GM23248 (cell line): ENCODE measurements at regions not wholly inside any gene's neighbourhood (a gene's known extent, or its start where the extent isn't known, plus 50 kb on each side); places are given as distances from the start of the nearest gene placed in this dataset.

ENCODE experiments used
- DNase-seq: peaks from one replicate; pipeline ENCODE4 v3.0.0-alpha.2; 2015
- H2AFZ ChIP-seq: fragments of 200-600 bp; sonication (generic); 2 replicates; pipeline ENCODE4 v1.6.1; 2016; ENCODE audit warnings: antibody characterized with exemption
- H3F3A ChIP-seq: fragments of 200-600 bp; sonication (generic); 2 replicates; pipeline ENCODE4 v1.6.1; 2016; ENCODE audit warnings: mild to moderate bottlenecking, antibody characterized with exemption, mixed run types; ENCODE audit not compliant: insufficient read depth
- H3K27ac ChIP-seq: fragments of 200-600 bp; sonication (generic); 2 replicates; pipeline ENCODE4 v1.5.1; 2016; ENCODE audit warnings: mild to moderate bottlenecking
- H3K27me3 ChIP-seq: fragments of 200-600 bp; sonication (generic); replicated peaks from 2 replicates; pipeline ENCODE4 v1.6.1; 2016; ENCODE audit warnings: mild to moderate bottlenecking; ENCODE audit not compliant: insufficient read depth
- H3K36me3 ChIP-seq: fragments of 200-600 bp; sonication (generic); 2 replicates; pipeline ENCODE4 v1.6.1; 2016; ENCODE audit warnings: low read depth, mild to moderate bottlenecking
- H3K4me1 ChIP-seq: fragments of 200-600 bp; sonication (generic); 2 replicates; pipeline ENCODE4 v1.6.1; 2016; ENCODE audit warnings: mild to moderate bottlenecking; ENCODE audit not compliant: insufficient read depth
- H3K4me2 ChIP-seq: fragments of 200-600 bp; sonication (generic); one replicate; pipeline ENCODE4 v1.6.1; 2016; ENCODE audit warnings: mild to moderate bottlenecking; ENCODE audit not compliant: unreplicated experiment
- H3K4me3 ChIP-seq: fragments of 200-600 bp; sonication (generic); 2 replicates; pipeline ENCODE4 v1.5.1; 2016; ENCODE audit warnings: mild to moderate bottlenecking
- H3K79me2 ChIP-seq: fragments of 200-600 bp; sonication (generic); 2 replicates; pipeline ENCODE4 v1.6.1; 2016; ENCODE audit warnings: mild to moderate bottlenecking; ENCODE audit not compliant: insufficient read depth
- H3K9ac ChIP-seq: fragments of 200-600 bp; sonication (generic); 2 replicates; pipeline ENCODE4 v1.6.1; 2016; ENCODE audit warnings: mild to moderate bottlenecking
- H3K9me2 ChIP-seq: fragments of 200-600 bp; sonication (generic); 2 replicates; pipeline ENCODE4 v1.6.1; 2016; ENCODE audit warnings: mixed run types, mild to moderate bottlenecking, moderate library complexity; ENCODE audit not compliant: insufficient read depth
- H3K9me3 ChIP-seq: fragments of 200-600 bp; sonication (generic); one replicate; pipeline ENCODE4 v1.6.1; 2017; ENCODE audit warnings: low read depth
- H4K20me1 ChIP-seq: fragments of 200-600 bp; sonication (generic); 2 replicates; pipeline ENCODE4 v1.6.0; 2016; ENCODE audit not compliant: insufficient read depth
- EZH2 ChIP-seq: fragments of 200-600 bp; sonication (generic); IDR thresholded peaks from 2 replicates; pipeline ENCODE4 v1.6.1; 2018; ENCODE audit warnings: antibody characterized with exemption, mild to moderate bottlenecking; ENCODE audit not compliant: insufficient read depth, poor library complexity, severe bottlenecking
- EZH2phosphoT487 ChIP-seq: fragments of 200-600 bp; sonication (generic); IDR thresholded peaks from 2 replicates; pipeline ENCODE4 v1.6.1; 2018; ENCODE audit warnings: antibody characterized with exemption, moderate library complexity, mild to moderate bottlenecking, low read depth; ENCODE audit not compliant: insufficient read depth
- WGBS, 2 experiments: methylation state at CpG; one replicate each; pipeline ENCODE4 v1.1.6; 2015 to 2017; ENCODE audit warnings: low lambda C conversion rate in 2 of 2, low coverage in 1 of 2; ENCODE audit errors: missing lambda C conversion rate in 2 of 2; 5-methylcytosine and 5-hydroxymethylcytosine counted together
- in situ Hi-C: fragments of 300-500 bp; cut with MboI; formaldehyde crosslinking; loops from 2 replicates; pipeline ENCODE4 v1.15.0; 2020

- peak; percentile 69 for DNase-seq
- in situ Hi-C loops, result no loop called here
Observed at GRCh38 chrX:122866532-122866931, 317.5 kb upstream of the GRIA3 start.

GRCh38 chrX:122868631-122869030 is 315.4 kb upstream of the GRIA3 start:
- Histone ChIP-seq H3K9me3 (no peaks in the 10 kb centered on the region), H3F3A (0 out of 2 replicates have a peak, but pooled peaks cover 3% of the 10 kb centered on the region), H3K4me2 (no peak overlapping the region), H3K4me3 (no peak overlapping the region), H3K36me3 (no peaks in the 10 kb centered on the region), H4K20me1 (no peaks in the 10 kb centered on the region), H3K79me2 (no peaks in the 10 kb centered on the region), H3K27me3 (no peaks in the 10 kb centered on the region), H2AFZ (no peak overlapping the region), H3K9ac (no peak overlapping the region), H3K9me2 (no peaks in the 10 kb centered on the region), H3K4me1 (peaks cover 19% of the 10 kb centered on the region), H3K27ac (no peak overlapping the region)
- in situ Hi-C loops, result no loop called here
- no peak for TF ChIP-seq EZH2
- no peak for TF ChIP-seq EZH2phosphoT487
- DNase-seq, result peak; percentile 1
- 11 to 23% methylated on average over 1 of the region's 1 CpG for WGBS, 2 experiments

More at GRCh38 chrX:122866532-122866931, 317.5 kb upstream of the GRIA3 start:
- H3K4me1 ChIP-seq, result peaks cover 19% of the 10 kb centered on the region
- H3K9me3 ChIP-seq, result no peaks in the 10 kb centered on the region
- H2AFZ ChIP-seq, result no peak overlapping the region
- H3K27ac ChIP-seq, result peak overlapping the region; percentile 52
- no peak for TF ChIP-seq EZH2phosphoT487
- H3K36me3 ChIP-seq, result no peaks in the 10 kb centered on the region
- H4K20me1 ChIP-seq, result no peaks in the 10 kb centered on the region
- H3K4me3 ChIP-seq, result no peak overlapping the region
- no peak overlapping the region for H3K9ac ChIP-seq
- WGBS, 2 experiments, result 0 to 11% methylated on average over 2 of the region's 2 CpGs
- no peaks in the 10 kb centered on the region for H3K9me2 ChIP-seq
- H3K79me2 ChIP-seq, result no peaks in the 10 kb centered on the region
- no peak overlapping the region for H3K4me2 ChIP-seq
- H3F3A ChIP-seq, result 0 out of 2 replicates have a peak, but pooled peaks cover 3% of the 10 kb centered on the region
- no peaks in the 10 kb centered on the region for H3K27me3 ChIP-seq

GRCh38 chrX:122869171-122869570 is 314.9 kb upstream of the GRIA3 start:
- H3K9me2 ChIP-seq, result no peaks in the 10 kb centered on the region
- no peaks in the 10 kb centered on the region for H3K27me3 ChIP-seq
- no peak overlapping the region for H3K27ac ChIP-seq
- in situ Hi-C loops, result no loop called here
- DNase-seq, result no peak
- H3K4me1 ChIP-seq, result peaks cover 19% of the 10 kb centered on the region
- 86 to 88% methylated on average over 4 of the region's 4 CpGs for WGBS, 2 experiments
- no peak overlapping the region for H3K4me3 ChIP-seq
- H3K9ac ChIP-seq, result no peak overlapping the region
- no peak overlapping the region for H3K4me2 ChIP-seq
- TF ChIP-seq EZH2 (no peak), EZH2phosphoT487 (no peak)
- H3K9me3 ChIP-seq, result no peaks in the 10 kb centered on the region
- no peaks in the 10 kb centered on the region for H3K36me3 ChIP-seq
- H2AFZ ChIP-seq, result no peak overlapping the region
- no peaks in the 10 kb centered on the region for H4K20me1 ChIP-seq
- H3K79me2 ChIP-seq, result no peaks in the 10 kb centered on the region
- H3F3A ChIP-seq, result 0 out of 2 replicates have a peak, but pooled peaks cover 3% of the 10 kb centered on the region

GRCh38 chrX:122878269-122878668 is 305.8 kb upstream of the GRIA3 start:
- TF ChIP-seq EZH2phosphoT487 (no peak), EZH2 (no peak)
- 96 to 100% methylated on average over 2 of the region's 2 CpGs for WGBS, 2 experiments
- in situ Hi-C loops, result no loop called here
- Histone ChIP-seq H3K4me1 (no peaks in the 10 kb centered on the region), H3K9ac (no peak overlapping the region), H3K79me2 (no peaks in the 10 kb centered on the region), H3F3A (no peaks in the 10 kb centered on the region), H3K27ac (no peak overlapping the region), H3K9me3 (no peaks in the 10 kb centered on the region), H3K4me2 (no peak overlapping the region), H4K20me1 (no peaks in the 10 kb centered on the region), H2AFZ (no peak overlapping the region), H3K9me2 (no peaks in the 10 kb centered on the region), H3K4me3 (no peak overlapping the region), H3K27me3 (no peaks in the 10 kb centered on the region), H3K36me3 (no peaks in the 10 kb centered on the region)
- DNase-seq, result no peak

GRCh38 chrX:122880952-122881351 is 303.1 kb upstream of the GRIA3 start:
- H2AFZ ChIP-seq, result no peak overlapping the region
- H3F3A ChIP-seq, result no peaks in the 10 kb centered on the region
- H3K9me2 ChIP-seq, result no peaks in the 10 kb centered on the region
- WGBS, 2 experiments, result 53 to 56% methylated on average over 3 of the region's 3 CpGs
- no peaks in the 10 kb centered on the region for H3K79me2 ChIP-seq
- H3K9me3 ChIP-seq, result no peaks in the 10 kb centered on the region
- in situ Hi-C loops, result no loop called here
- no peaks in the 10 kb centered on the region for H3K27me3 ChIP-seq
- DNase-seq, result no peak
- no peak overlapping the region for H3K9ac ChIP-seq
- H4K20me1 ChIP-seq, result no peaks in the 10 kb centered on the region
- H3K4me3 ChIP-seq, result no peak overlapping the region
- no peaks in the 10 kb centered on the region for H3K36me3 ChIP-seq
- no peak overlapping the region for H3K27ac ChIP-seq
- H3K4me1 ChIP-seq, result no peaks in the 10 kb centered on the region
- H3K4me2 ChIP-seq, result no peak overlapping the region
- no peak for TF ChIP-seq EZH2
- TF ChIP-seq EZH2phosphoT487, result no peak
